Body of pancreas (tissue), 4 donors: ENCODE measurements at regions not wholly inside any gene's neighbourhood (a gene's known extent, or its start where the extent isn't known, plus 50 kb on each side); places are given as distances from the start of the nearest gene placed in this dataset.

Experiments used
- ATAC-seq: fragments of 150-250 bp; one replicate; pipeline ENCODE4 v1.9.1; 2016
- DNase-seq, 4 donors: peaks; one replicate each; pipeline ENCODE4 v3.0.0-alpha.2; 2019
- H3K27ac ChIP-seq, 4 donors: fragments of 200-600 bp; sonication (generic); 1 replicate in 3 of 4; 2 replicates in 1 of 4; pipeline versions ENCODE4 v1.5.1 to v1.6.1; 2016 to 2019; ENCODE audit warnings: mild to moderate bottlenecking in 1 of 4, mixed read lengths in 1 of 4, moderate library complexity in 1 of 4
- H3K27me3 ChIP-seq, 2 donors: fragments of 200-600 bp; sonication (generic); one replicate each; pipeline ENCODE4 v1.6.0; 2016; ENCODE audit warnings: mild to moderate bottlenecking in 1 of 2
- H3K36me3 ChIP-seq, 2 donors: fragments of 200-600 bp; sonication (generic); replicated peaks in 1 of 2; 2 replicates each; pipeline ENCODE4 v1.5.1; 2016; ENCODE audit warnings: low read depth in 2 of 2; ENCODE audit not compliant: insufficient read depth in 1 of 2
- H3K4me1 ChIP-seq: fragments of 200-600 bp; sonication (generic); one replicate; pipeline ENCODE4 v1.6.0; 2016
- H3K4me3 ChIP-seq, 2 donors: fragments of 200-600 bp; sonication (generic); 1 replicate in 1 of 2; 2 replicates in 1 of 2; pipeline ENCODE4 v1.5.1; 2016 to 2019
- H3K9me3 ChIP-seq, 3 donors: fragments of 200-600 bp; sonication (generic); 1 replicate in 2 of 3; 2 replicates in 1 of 3; pipeline ENCODE4 v1.5.1; 2016
- POLR2A ChIP-seq, 3 donors: fragments of 450-650 bp; IDR thresholded peaks; one replicate each; pipeline ENCODE4 v1.6.1; 2016; ENCODE audit warnings: antibody characterized with exemption in 3 of 3, mild to moderate bottlenecking in 2 of 3
- WGBS, 2 donors: methylation state at CpG; one replicate each; pipeline ENCODE4 v1.1.5; 2017; 5-methylcytosine and 5-hydroxymethylcytosine counted together
- intact Hi-C: fragments of 100-400 bp; cut with DNase I; formaldehyde crosslinking; loops from one replicate; pipeline ENCODE4 v1.15.1; 2023
- TF ChIP-seq, protein P1 (sequence below), 7 experiments: fragments of 450-650 bp in 4 of 7; fragments of 200-600 bp in 3 of 7; sonication (generic) in 3 of 7; IDR thresholded peaks; one replicate each; pipeline ENCODE4 v1.5.1; 2016 to 2019; ENCODE audit warnings: antibody characterized with exemption in 7 of 7

DNA sequence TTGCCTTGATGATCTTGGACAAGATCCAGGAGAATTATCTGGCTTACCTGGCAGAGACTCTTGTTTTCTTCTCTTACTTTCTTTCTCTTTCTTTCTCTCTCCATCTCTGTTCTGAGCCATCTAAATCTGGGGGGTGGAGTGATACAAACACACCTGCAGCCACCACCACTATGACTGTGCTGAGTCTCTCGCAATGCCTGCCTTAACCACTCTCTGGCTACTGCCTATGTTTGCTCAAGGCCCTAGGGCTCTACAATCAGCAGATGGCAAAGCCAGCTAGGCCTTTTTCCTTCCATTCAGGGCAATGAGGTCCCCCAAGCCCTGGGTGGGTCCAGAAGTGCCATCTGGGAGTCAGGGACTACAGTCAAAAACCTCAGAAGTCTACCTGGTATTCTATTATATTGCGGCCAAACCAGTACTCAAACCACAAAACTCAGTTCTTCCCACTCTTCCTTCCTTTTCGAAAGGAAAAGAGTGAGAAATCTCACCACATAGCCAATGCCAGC, 978.9 kb upstream of the NXPH2 start:
- ATAC-seq = no peak
- TF ChIP-seq, protein P1, sequence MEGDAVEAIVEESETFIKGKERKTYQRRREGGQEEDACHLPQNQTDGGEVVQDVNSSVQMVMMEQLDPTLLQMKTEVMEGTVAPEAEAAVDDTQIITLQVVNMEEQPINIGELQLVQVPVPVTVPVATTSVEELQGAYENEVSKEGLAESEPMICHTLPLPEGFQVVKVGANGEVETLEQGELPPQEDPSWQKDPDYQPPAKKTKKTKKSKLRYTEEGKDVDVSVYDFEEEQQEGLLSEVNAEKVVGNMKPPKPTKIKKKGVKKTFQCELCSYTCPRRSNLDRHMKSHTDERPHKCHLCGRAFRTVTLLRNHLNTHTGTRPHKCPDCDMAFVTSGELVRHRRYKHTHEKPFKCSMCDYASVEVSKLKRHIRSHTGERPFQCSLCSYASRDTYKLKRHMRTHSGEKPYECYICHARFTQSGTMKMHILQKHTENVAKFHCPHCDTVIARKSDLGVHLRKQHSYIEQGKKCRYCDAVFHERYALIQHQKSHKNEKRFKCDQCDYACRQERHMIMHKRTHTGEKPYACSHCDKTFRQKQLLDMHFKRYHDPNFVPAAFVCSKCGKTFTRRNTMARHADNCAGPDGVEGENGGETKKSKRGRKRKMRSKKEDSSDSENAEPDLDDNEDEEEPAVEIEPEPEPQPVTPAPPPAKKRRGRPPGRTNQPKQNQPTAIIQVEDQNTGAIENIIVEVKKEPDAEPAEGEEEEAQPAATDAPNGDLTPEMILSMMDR (IDR thresholded peaks at IDR 0.05) = no peak
- no peak for TF ChIP-seq POLR2A (IDR thresholded peaks at IDR 0.05)
- no peak overlapping the region for H3K4me3 ChIP-seq

DNA sequence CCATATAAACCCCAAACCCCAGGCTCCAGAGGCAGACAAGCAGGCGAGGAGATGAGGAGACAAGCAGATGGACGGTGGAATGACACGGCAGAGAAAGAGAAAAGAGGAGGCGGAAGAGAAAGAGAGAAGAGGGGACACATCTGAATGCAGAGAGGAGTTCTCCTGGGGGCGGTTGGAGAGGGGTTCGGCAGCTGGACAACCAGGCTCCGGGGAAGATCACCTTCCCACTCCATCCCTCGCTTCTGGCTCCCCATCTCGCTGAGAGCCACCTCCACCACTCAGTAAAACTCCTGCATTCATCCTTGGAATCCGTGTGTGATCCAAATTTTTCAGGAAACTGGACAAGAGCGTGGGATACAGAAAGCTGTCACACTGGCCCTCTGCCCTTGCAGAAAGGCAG, 966.7 kb upstream of the NXPH2 start:
- Histone ChIP-seq H3K27ac (no peak overlapping the region), H3K9me3 (no peaks in the 10 kb centered on the region), H3K36me3 (no peaks in the 10 kb centered on the region), H3K4me3 (no peak overlapping the region), H3K4me1 (no peaks in the 10 kb centered on the region), H3K27me3 (no peaks in the 10 kb centered on the region)
- ATAC-seq = no peak
- TF ChIP-seq, protein P1 (IDR thresholded peaks at IDR 0.05) = no peak
- TF ChIP-seq POLR2A (IDR thresholded peaks at IDR 0.05) = no peak
- WGBS, 2 donors = 71 to 76% methylated on average over 11 of the region's 11 CpGs
- intact Hi-C loops = no loop called here
- DNase-seq = no peak

More for the DNA sequence above, 978.9 kb upstream of the NXPH2 start:
- Histone ChIP-seq H3K36me3 (no peaks in the 10 kb centered on the region), H3K27me3 (no peaks in the 10 kb centered on the region), H3K9me3 (peaks cover 0 to 5% (median 0%) of the 10 kb centered on the region in 3 donors), H3K4me1 (no peaks in the 10 kb centered on the region), H3K27ac (no peak overlapping the region)
- WGBS, 2 donors = 65 to 90% methylated on average over 3 of the region's 3 CpGs
- intact Hi-C loops = no loop called here
- no peak for DNase-seq

DNA sequence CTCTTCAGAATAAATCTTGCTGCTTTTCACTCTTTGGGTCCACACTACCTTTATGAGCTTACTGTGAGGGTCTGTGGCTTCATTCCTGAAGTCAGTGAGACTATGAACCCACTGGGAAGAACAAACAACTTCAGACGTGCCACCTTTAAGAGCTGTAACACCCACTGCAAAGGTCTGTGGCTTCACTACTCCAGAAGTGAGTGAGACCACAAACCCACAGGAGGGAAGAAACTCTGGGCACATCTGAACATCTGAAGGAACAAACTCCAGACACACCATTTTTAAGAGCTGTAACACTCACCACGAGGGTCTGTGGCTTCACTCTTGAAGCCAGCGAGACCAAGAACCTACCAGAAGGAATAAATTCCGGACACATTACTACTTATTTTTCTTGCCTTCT, 964.1 kb upstream of the NXPH2 start:
- TF ChIP-seq POLR2A (IDR thresholded peaks at IDR 0.05) = no peak
- TF ChIP-seq, protein P1 (IDR thresholded peaks at IDR 0.05) = no peak
- no peak overlapping the region for H3K4me3 ChIP-seq
- H3K27ac ChIP-seq = no peak overlapping the region
- ATAC-seq = no peak
- intact Hi-C loops = no loop called here
- WGBS, 2 donors = 59% methylated on average over 4 of the region's 4 CpGs
- no peaks in the 10 kb centered on the region for H3K9me3 ChIP-seq
- H3K36me3 ChIP-seq = no peaks in the 10 kb centered on the region
- DNase-seq = no peak
- H3K4me1 ChIP-seq = no peaks in the 10 kb centered on the region
- H3K27me3 ChIP-seq = no peaks in the 10 kb centered on the region

DNA sequence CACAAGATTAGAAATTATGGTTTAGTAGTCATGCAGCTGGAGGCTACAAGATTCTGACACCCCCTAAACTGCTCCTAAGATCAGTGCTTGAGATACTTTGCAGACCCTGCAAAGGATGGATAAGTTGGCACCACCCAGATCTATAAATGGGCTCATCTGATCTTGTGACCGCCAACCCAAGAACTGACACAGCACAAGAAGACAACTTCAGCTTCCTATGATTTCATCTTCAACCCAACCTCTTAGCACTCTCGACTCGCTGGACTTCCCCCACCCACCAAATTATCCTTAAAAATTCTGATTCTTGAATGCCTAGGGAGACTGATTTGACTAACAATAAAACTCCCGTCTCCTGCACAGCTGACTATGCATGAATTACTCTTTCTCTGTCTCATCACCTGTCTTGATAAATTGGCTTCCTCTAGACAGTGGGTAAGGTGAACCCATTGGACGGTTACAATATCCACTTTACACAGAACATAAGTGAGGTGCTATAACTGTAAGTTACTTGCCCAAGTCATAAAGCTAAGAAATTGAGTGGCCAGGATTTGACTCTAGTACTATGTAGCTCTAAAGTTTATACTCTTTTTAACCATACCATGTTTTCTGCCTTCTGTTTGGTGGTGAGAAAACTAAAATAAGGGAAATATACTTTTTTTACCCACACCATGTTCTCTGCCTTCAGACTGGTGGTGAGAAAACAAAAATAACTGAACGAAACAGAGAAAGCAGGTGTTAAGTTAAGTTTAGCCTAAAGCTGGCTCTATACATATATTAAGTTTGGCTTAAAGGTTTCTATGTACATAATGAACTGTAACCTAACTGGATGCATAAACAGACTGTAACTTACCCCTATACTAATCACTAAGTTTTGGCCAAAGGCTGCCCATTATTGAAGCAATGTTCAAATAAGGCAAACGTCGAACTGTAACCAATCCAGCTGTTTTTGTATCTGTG, 962.3 kb upstream of the NXPH2 start:
- Histone ChIP-seq H3K4me1 (no peaks in the 10 kb centered on the region), H3K27ac (no peak overlapping the region), H3K27me3 (no peaks in the 10 kb centered on the region), H3K4me3 (no peak overlapping the region), H3K9me3 (no peaks in the 10 kb centered on the region), H3K36me3 (no peaks in the 10 kb centered on the region)
- intact Hi-C loops = no loop called here
- ATAC-seq = no peak
- DNase-seq = no peak
- 67 to 70% methylated on average over 8 of the region's 8 CpGs for WGBS, 2 donors
- no peak for TF ChIP-seq POLR2A (IDR thresholded peaks at IDR 0.05)
- TF ChIP-seq, protein P1 (IDR thresholded peaks at IDR 0.05) = no peak
